HG03045 (cell line): ENCODE measurements at regions not wholly inside any gene's neighbourhood (a gene's known extent, or its start where the extent isn't known, plus 50 kb on each side); places are given as distances from the start of the nearest gene placed in this dataset.

Experiments
- ATAC-seq: cut with Tn5 transposase; IDR thresholded peaks from one replicate; pipeline ENCODE4 v1.9.1; 2021; ENCODE audit warnings: mild to moderate bottlenecking, moderate library complexity; ENCODE audit not compliant: unreplicated experiment

- ATAC-seq = no peak
These were observed 140.4 kb upstream of the MAGI2 start for GRCh38 chr7:79593866-79594301.

DNA sequence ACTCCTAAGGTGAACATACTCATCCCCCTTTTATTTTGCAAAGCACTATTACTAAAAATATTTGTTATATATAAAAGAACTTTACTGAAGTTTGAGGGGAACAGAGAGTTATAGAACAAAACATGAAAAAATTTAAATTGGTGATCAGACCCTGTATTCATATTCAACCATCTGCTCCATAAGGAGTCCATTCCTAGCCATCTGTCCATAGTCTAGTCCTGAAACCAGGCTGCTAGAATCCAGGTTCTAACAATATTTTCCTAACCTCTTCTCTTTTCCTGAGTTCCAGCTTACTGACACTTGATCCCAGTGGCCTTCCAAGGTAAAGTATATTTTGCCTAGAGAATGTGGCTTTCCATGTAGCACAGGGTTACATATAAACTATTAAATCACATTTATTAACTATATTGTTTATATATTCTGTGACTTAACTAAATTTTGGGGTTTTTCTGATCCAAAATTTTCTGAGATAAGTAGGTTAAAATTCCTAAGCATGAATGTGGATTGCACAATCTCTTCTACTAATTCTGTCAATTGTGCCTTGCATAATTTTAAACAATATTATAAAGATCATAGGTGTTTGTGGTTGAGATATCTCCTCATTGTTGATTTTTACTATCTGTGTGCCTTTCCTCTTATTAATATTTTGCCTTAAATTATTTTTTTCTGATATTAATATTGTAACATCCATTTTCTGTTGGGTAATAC is 137.6 kb upstream of the MAGI2 start:
- ATAC-seq = no peak

- ATAC-seq = no peak
These were observed 136.9 kb upstream of the MAGI2 start for GRCh38 chr7:79590391-79590790.

DNA sequence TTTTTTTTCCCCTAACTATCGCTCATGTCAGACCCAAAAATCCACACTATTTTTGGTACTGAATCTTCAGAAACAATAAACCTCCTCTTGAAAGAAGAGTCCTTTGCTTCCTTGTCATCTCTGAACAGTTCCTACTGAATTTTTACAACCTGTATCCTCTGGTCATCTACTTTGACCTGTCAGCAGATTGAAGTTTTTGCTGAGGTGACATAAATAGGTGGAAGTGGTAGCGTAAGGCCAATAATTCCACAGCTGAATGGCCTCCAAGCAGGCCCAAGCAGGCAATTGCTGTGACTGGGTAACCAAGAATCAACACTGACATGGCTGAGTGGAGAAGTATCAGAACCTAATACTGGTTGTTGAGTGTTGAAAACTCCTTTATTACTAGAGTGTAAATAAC is 117.4 kb upstream of the MAGI2 start:
- ATAC-seq = no peak

DNA sequence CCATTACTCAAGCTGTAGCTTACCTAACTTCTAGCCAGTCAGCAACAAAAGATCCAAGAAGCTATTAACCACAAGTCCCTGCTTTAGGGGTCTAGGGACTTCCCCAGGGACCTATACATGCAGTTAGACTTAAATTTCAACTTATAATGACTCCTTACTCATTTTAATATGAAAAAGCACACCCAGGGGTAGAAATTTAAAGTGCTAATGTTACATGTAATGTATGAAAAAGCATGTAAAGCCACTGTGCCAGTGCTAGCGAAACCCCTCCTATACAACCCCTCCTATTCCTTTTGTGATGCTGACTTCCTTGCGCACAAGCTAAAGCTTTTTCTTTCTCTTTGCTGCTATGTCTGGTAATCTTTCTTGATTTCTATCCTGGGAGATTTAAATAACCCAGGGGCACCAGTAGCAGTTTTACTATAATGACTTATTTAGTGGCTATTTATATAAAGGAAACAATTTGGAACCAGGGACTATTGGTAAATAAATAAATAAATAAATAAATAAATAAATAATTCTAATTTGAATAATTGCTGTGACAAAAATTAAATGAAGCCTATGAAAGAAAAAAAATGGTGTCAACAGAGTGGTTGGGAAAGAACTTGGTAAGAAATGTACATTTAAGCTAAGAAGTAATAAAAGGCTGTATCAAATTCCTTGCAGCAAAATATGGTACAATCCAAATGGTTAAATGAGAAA is 110.5 kb upstream of the MAGI2 start:
- ATAC-seq = no peak

DNA sequence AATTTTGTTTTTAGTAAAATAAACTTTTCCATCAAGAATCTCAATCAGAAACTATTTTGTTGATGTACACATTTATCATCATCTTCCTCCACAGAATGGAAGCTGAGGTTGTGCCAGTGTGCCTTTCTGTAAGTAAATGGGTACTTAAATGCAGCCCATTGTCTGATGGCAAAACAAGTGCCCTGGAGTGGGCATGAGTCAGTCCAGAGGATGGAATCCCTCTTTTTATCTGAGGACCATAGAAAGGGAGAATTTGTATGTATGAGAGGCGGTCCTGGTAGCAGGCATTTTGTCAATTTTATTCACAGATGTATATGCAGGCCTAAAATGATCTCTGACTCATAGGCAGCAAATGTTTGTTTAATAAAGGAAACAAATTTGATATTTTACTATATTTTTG is 102.1 kb upstream of the MAGI2 start:
- no peak for ATAC-seq

GRCh38 chr7:79553811-79554555 is 100.5 kb upstream of the MAGI2 start:
- no peak for ATAC-seq

GRCh38 chr7:79552463-79552862 is 99.0 kb upstream of the MAGI2 start:
- ATAC-seq = no peak

- ATAC-seq = no peak
These were observed 95.3 kb upstream of the MAGI2 start for GRCh38 chr7:79548727-79549126.

DNA sequence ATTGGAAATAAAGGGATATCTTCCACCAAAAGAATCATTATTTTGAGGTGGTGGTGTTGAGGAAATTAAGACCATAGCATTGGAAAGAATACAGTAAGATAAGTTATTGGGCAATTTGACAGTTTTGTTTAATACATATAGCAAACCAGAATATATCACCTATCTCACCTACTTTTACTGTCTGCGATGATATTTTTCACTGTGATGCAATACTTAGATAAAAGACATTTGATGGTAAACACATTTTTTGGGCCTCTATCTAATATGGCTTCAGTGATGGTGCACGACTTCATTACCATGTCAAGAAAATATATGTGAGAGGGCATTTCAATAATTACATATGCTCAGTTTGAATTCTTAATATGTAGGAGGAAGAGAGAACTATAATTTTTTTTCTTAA is 93.7 kb upstream of the MAGI2 start:
- ATAC-seq = no peak

DNA sequence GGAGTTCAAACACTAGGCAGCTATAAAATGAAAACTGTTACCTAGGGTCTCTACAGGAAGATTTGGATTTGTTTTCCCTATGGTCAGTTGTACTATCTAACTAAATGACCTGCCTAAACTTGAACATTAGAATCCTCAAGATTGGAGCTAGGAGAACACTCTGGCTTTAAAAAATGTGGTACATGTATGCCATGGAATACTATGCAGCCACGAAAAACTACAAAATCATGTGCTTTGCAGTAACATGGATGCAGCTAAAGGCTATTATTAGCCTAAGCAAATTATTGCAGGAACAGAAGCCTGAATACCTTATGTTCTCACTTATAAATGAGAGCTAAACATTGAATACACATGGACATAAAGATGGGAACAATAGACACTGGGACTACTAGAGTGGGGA is 87.1 kb upstream of the MAGI2 start:
- ATAC-seq = no peak

GRCh38 chr7:79534128-79534527 is 80.7 kb upstream of the MAGI2 start:
- ATAC-seq = no peak

DNA sequence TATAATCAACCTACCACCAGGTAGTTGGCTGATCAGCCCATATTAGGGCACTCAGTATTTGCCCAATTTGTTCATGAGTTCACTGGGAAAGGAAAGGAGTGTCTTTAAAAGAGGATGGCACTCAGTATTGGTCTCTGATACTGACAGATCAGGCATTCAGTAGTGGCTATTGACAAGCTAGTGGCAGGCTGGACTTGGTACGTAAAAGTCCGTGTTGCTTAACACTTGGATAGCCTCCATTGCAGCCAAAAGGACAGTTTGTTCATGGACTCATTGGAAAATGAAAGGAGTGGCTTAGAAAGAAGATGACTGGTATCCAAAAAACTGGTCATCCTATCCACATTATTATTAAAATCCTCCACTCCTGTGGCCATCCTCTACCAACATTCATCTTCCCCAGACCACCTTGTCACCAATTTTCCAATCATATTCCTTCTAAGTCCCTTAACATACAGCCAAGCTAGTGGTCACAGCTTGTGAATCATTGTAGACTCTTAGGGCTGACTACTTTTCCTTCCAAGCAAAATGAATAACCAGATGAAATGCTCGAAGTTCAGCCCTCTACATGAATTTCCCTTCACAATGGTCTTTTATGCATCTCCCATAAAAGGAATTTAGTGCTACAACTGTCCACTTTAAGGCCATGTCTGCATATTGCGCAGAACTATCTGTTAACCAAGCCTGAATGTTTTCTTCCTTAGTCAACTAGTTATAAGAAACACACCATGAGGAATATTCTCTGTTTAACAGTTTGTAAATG is 78.6 kb upstream of the MAGI2 start:
- no peak for ATAC-seq

GRCh38 chr7:79531116-79531515 is 77.6 kb upstream of the MAGI2 start:
- no peak for ATAC-seq

GRCh38 chr7:79529881-79530235 is 76.4 kb upstream of the MAGI2 start:
- no peak for ATAC-seq

- no peak for ATAC-seq
These were observed 75.9 kb upstream of the MAGI2 start for GRCh38 chr7:79529214-79529880.

GRCh38 chr7:79528421-79528820 is 75.0 kb upstream of the MAGI2 start:
- no peak for ATAC-seq

GRCh38 chr7:79524048-79524447 is 70.6 kb upstream of the MAGI2 start:
- ATAC-seq = no peak

- ATAC-seq = no peak
These were observed 70.0 kb upstream of the MAGI2 start for GRCh38 chr7:79523436-79523835.

- no peak for ATAC-seq
These were observed 67.1 kb upstream of the MAGI2 start for GRCh38 chr7:79520543-79520942.

DNA sequence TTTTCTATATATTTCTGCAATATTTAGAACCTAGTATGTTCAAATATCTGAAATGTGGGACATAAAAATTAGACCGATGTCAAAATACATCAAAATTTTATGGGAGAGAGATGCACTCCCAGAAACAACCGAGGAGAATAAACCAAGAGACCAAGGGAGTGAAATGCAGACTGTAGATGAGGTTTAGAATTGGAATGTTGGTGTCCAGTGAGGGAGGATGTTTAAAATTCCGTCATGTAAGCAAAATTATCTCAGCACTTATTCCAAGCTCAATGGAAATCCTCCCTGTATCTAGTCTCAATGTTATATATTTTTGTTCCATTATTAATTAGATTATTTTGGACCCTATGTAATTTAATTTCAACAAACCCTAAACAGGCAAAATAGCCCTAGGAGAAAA is 61.9 kb upstream of the MAGI2 start:
- no peak for ATAC-seq
